HCT116 (cell line): ENCODE measurements at regions not wholly inside any gene's neighbourhood (a gene's known extent, or its start where the extent isn't known, plus 50 kb on each side); places are given as distances from the start of the nearest gene placed in this dataset.

ENCODE experiments used
- ATAC-seq: fragments of 200-7000 bp; cut with Tn5 transposase; 2 replicates; pipeline ENCODE4 v1.9.1; 2020; ENCODE audit warnings: mild to moderate bottlenecking, moderate library complexity
- BruUV-seq: library from RNA; stranded (reverse); fragments of 400-500 nt; replicated peaks from 2 replicates; lab custom pipeline; 2021; lab: Mats Ljungman, UMichigan
- CTCF ChIA-PET: fragments of 300-600 bp; sonication (Branson Sonifier 250); formaldehyde crosslinking; loops from one replicate; lab custom pipeline; 2021; ENCODE audit warnings: antibody characterized with exemption; lab: Charles Lee
- POLR2A ChIA-PET: fragments of 300-600, 350-600 bp; sonication (Branson Sonifier 250); formaldehyde crosslinking; loops from one replicate; lab custom pipeline; 2021; ENCODE audit warnings: antibody characterized with exemption; lab: Charles Lee
- RAD21 ChIA-PET, 2 experiments: fragments of 300-600 bp; sonication (Branson Sonifier 250); formaldehyde crosslinking; loops; one replicate each; lab custom pipeline; 2023; ENCODE audit warnings: low total read pairs in 2 of 2; ENCODE audit not compliant: uncharacterized antibody in 2 of 2, unreplicated experiment in 2 of 2, low non-redundant PET in 1 of 2; lab: Charles Lee
- DNase-seq: peaks from one replicate; pipeline ENCODE4 v3.0.0-alpha.2; 2010; ENCODE audit warnings: low read depth, low spot score
- H2AFZ ChIP-seq: fragments of 200-600 bp; shearing (Covaris generic), sonication (generic); 2 replicates; pipeline ENCODE4 v1.6.1; 2017; ENCODE audit warnings: low read depth, mixed run types, mixed read lengths, antibody characterized with exemption, low read length; ENCODE audit not compliant: poor library complexity, severe bottlenecking
- H3K27ac ChIP-seq: 2 replicates; pipeline ENCODE4 v1.5.1; 2012; ENCODE audit warnings: low read depth, low read length
- H3K27me3 ChIP-seq: fragments of 200-600 bp; sonication (generic); 2 replicates; pipeline ENCODE4 v1.6.1; 2016; ENCODE audit warnings: mixed run types, low read length, mixed read lengths; ENCODE audit not compliant: insufficient read depth
- H3K36me3 ChIP-seq, 2 experiments: fragments of 200-500 bp in 1 of 2; fragments of 200-600 bp in 1 of 2; sonication (Bioruptor generic) in 1 of 2; sonication (generic) in 1 of 2; 2 replicates each; pipeline versions ENCODE4 v1.5.1 to v1.6.1; 2014 to 2016; ENCODE audit warnings: low read length in 2 of 2, inconsistent platforms in 1 of 2, mixed read lengths in 1 of 2, mixed run types in 1 of 2; ENCODE audit not compliant: insufficient read depth in 2 of 2, control insufficient read depth in 1 of 2
- H3K4me1 ChIP-seq, 2 experiments: fragments of 200-600 bp in 1 of 2; sonication (generic) in 1 of 2; 2 replicates each; pipeline versions ENCODE4 v1.5.1 to v1.6.1; 2012 to 2017; ENCODE audit warnings: low read length in 2 of 2, inconsistent platforms in 1 of 2, mild to moderate bottlenecking in 1 of 2, mixed read lengths in 1 of 2, mixed run types in 1 of 2, moderate library complexity in 1 of 2; ENCODE audit not compliant: insufficient read depth in 2 of 2, control insufficient read depth in 1 of 2
- H3K4me2 ChIP-seq: fragments of 200-600 bp; sonication (generic); 2 replicates; pipeline ENCODE4 v1.6.1; 2017; ENCODE audit warnings: mixed run types, low read length, mixed read lengths
- H3K4me3 ChIP-seq, 2 experiments: fragments of 200-600 bp in 1 of 2; sonication (generic) in 1 of 2; replicated peaks in 1 of 2; 2 replicates each; pipeline ENCODE4 v1.5.1; 2011 to 2016; ENCODE audit warnings: low read length in 2 of 2, control low read depth in 1 of 2, low read depth in 1 of 2, mild to moderate bottlenecking in 1 of 2, mixed read lengths in 1 of 2, mixed run types in 1 of 2
- H3K79me2 ChIP-seq: fragments of 200-600 bp; sonication (generic); 2 replicates; pipeline ENCODE4 v1.6.1; 2017; ENCODE audit warnings: mild to moderate bottlenecking, mixed run types, low read length, moderate library complexity, mixed read lengths; ENCODE audit not compliant: insufficient read depth
- H3K9ac ChIP-seq: fragments of 200-600 bp; sonication (generic); 2 replicates; pipeline ENCODE4 v1.6.1; 2016; ENCODE audit warnings: low read length, mixed read lengths
- H3K9me2 ChIP-seq: fragments of 200-600 bp; sonication (generic), shearing (Covaris generic); 2 replicates; pipeline ENCODE4 v1.6.1; 2017; ENCODE audit warnings: mixed run types, mild to moderate bottlenecking, moderate library complexity; ENCODE audit not compliant: insufficient read depth
- H3K9me3 ChIP-seq, 2 experiments: fragments of 200-500 bp in 1 of 2; fragments of 200-600 bp in 1 of 2; sonication (Bioruptor generic) in 1 of 2; sonication (generic) in 1 of 2; 2 replicates each; pipeline ENCODE4 v1.6.1; 2014 to 2017; ENCODE audit warnings: low read length in 2 of 2, mixed read lengths in 2 of 2, inconsistent platforms in 1 of 2, low read depth in 1 of 2, mild to moderate bottlenecking in 1 of 2, mixed run types in 1 of 2, moderate library complexity in 1 of 2; ENCODE audit not compliant: control insufficient read depth in 1 of 2, insufficient read depth in 1 of 2
- H4K20me1 ChIP-seq: fragments of 200-600 bp; sonication (generic), shearing (Covaris generic); 2 replicates; pipeline ENCODE4 v1.6.1; 2017; ENCODE audit warnings: mixed run types, mild to moderate bottlenecking, moderate library complexity; ENCODE audit not compliant: insufficient read depth
- CBX3 ChIP-seq: IDR thresholded peaks from 2 replicates; pipeline ENCODE4 v1.6.1; 2012; ENCODE audit warnings: low read depth
- CTCF ChIP-seq, 3 experiments: fragments of 200-600 bp in 1 of 3; sonication (generic) in 1 of 3; IDR thresholded peaks in 2 of 3; conservative IDR thresholded peaks in 1 of 3; 2 replicates each; pipeline ENCODE4 v1.5.1; 2012 to 2017; ENCODE audit warnings: low read depth in 2 of 3, low read length in 2 of 3, antibody characterized with exemption in 1 of 3, borderline replicate concordance in 1 of 3, control low read depth in 1 of 3, mild to moderate bottlenecking in 1 of 3, mixed read lengths in 1 of 3, mixed run types in 1 of 3, moderate library complexity in 1 of 3; ENCODE audit not compliant: insufficient read depth in 1 of 3
- ELF1 ChIP-seq: IDR thresholded peaks from 2 replicates; pipeline ENCODE4 v1.6.1; 2012; ENCODE audit warnings: low read depth, borderline replicate concordance
- EZH2 ChIP-seq: fragments of 200-600 bp; sonication (generic); IDR thresholded peaks from 2 replicates; pipeline ENCODE4 v1.6.1; 2017; ENCODE audit warnings: antibody characterized with exemption, mixed run types
- EZH2phosphoT487 ChIP-seq: fragments of 200-600 bp; IDR thresholded peaks from 2 replicates; pipeline ENCODE4 v1.6.1; 2018; ENCODE audit warnings: antibody characterized with exemption, borderline replicate concordance
- FOSL1 ChIP-seq: IDR thresholded peaks from 2 replicates; pipeline ENCODE4 v1.6.1; 2012; ENCODE audit warnings: low read depth
- MAX ChIP-seq: IDR thresholded peaks from 2 replicates; pipeline ENCODE4 v1.6.1; 2012
- POLR2AphosphoS5 ChIP-seq: IDR thresholded peaks from 2 replicates; pipeline ENCODE4 v1.6.1; 2011; ENCODE audit warnings: mild to moderate bottlenecking, low read depth, low read length, moderate library complexity
- RAD21 ChIP-seq: IDR thresholded peaks from 2 replicates; pipeline ENCODE4 v1.6.1; 2012; ENCODE audit warnings: low read depth, mild to moderate bottlenecking
- REST ChIP-seq: IDR thresholded peaks from 2 replicates; pipeline ENCODE4 v1.6.1; 2012; ENCODE audit warnings: low read depth
- SIN3A ChIP-seq: IDR thresholded peaks from 2 replicates; pipeline ENCODE4 v1.6.1; 2012; ENCODE audit warnings: low read depth
- SP1 ChIP-seq: IDR thresholded peaks from 2 replicates; pipeline ENCODE4 v1.6.1; 2012; ENCODE audit warnings: low read depth
- SRF ChIP-seq: IDR thresholded peaks from 2 replicates; pipeline ENCODE4 v1.6.1; 2012; ENCODE audit warnings: low read depth
- TCF7L2 ChIP-seq: IDR thresholded peaks from 2 replicates; pipeline ENCODE4 v1.7.0; 2011; ENCODE audit warnings: borderline replicate concordance, inconsistent platforms; ENCODE audit not compliant: insufficient read depth, insufficient read length; ENCODE audit errors: extremely low read depth
- YY1 ChIP-seq: IDR thresholded peaks from 2 replicates; pipeline ENCODE4 v1.6.1; 2011; ENCODE audit warnings: low read length, low read depth, moderate library complexity, mild to moderate bottlenecking; ENCODE audit not compliant: insufficient replicate concordance; ENCODE audit errors: extremely low read depth
- ZNF274 ChIP-seq: fragments of 200-500 bp; sonication (Bioruptor generic); IDR thresholded peaks from 2 replicates; pipeline ENCODE4 v1.6.1; 2014; ENCODE audit warnings: mild to moderate bottlenecking, low read depth, low read length, inconsistent platforms
- intact Hi-C: fragments of 100-400 bp; cut with micrococcal nuclease; formaldehyde crosslinking; loops from 2 replicates; pipeline ENCODE4 v1.10.0; 2022

GRCh38 chr6:74720923-74721322 is 484.9 kb downstream of the COL12A1 start:
- TF ChIP-seq ZNF274 (no peak), ELF1 (no peak), TCF7L2 (no peak), EZH2 (no peak), RAD21 (no peak), SRF (no peak)
- no peak overlapping the region for H2AFZ ChIP-seq
- H3K4me3 ChIP-seq, result no peak overlapping the region
- H3K79me2 ChIP-seq, result no peaks in the 10 kb centered on the region
- DNase-seq, result no peak
- H3K4me1 ChIP-seq, result no peaks in the 10 kb centered on the region
- ChIA-PET RAD21 (no interaction called here), POLR2A (no interaction called here), CTCF (no interaction called here)
- H3K36me3 ChIP-seq, result no peaks in the 10 kb centered on the region
- ATAC-seq, result no peak
- intact Hi-C loops, result no loop called here
- H4K20me1 ChIP-seq, result no peaks in the 10 kb centered on the region
- H3K27ac ChIP-seq, result no peak overlapping the region
- H3K9me3 ChIP-seq, result no peaks in the 10 kb centered on the region
- H3K27me3 ChIP-seq, result no peaks in the 10 kb centered on the region
- no peaks in the 10 kb centered on the region for H3K9me2 ChIP-seq
- no peak overlapping the region for H3K4me2 ChIP-seq
- BruUV-seq, result no TSS peak
- no peak overlapping the region for H3K9ac ChIP-seq

GRCh38 chr6:74717591-74717990 is 488.3 kb downstream of the COL12A1 start:
- no peak overlapping the region for H3K27ac ChIP-seq

More at GRCh38 chr6:74717591-74717990, 488.3 kb downstream of the COL12A1 start:
- Histone ChIP-seq H4K20me1 (no peaks in the 10 kb centered on the region), H3K4me1 (no peaks in the 10 kb centered on the region), H3K79me2 (no peaks in the 10 kb centered on the region), H3K36me3 (no peaks in the 10 kb centered on the region), H3K9me3 (no peaks in the 10 kb centered on the region), H3K27me3 (no peaks in the 10 kb centered on the region), H3K9ac (no peak overlapping the region), H2AFZ (no peak overlapping the region), H3K9me2 (no peaks in the 10 kb centered on the region; the same call in 1 of the 2 replicates), H3K4me3 (no peak overlapping the region), H3K4me2 (no peak overlapping the region)
- no TSS peak for BruUV-seq
- intact Hi-C loops, result no loop called here
- no peak for DNase-seq
- ATAC-seq, result no peak
- ChIA-PET RAD21 (no interaction called here), POLR2A (no interaction called here), CTCF (no interaction called here)
- TF ChIP-seq SP1, result no peak
- TF ChIP-seq TCF7L2, result no peak
- TF ChIP-seq MAX, result no peak
- no peak for TF ChIP-seq CBX3
- TF ChIP-seq YY1, result no peak
- TF ChIP-seq FOSL1, result no peak
- TF ChIP-seq SIN3A, result no peak
- TF ChIP-seq REST, result no peak
- TF ChIP-seq RAD21, result no peak
- no peak for TF ChIP-seq POLR2AphosphoS5
- TF ChIP-seq ELF1, result no peak
- TF ChIP-seq ZNF274, result no peak
- TF ChIP-seq CTCF (IDR thresholded peaks at IDR 0.05 in 2 of 3, conservative IDR thresholded peaks at IDR 0.05 in 1 of 3; ENCODE audit: borderline replicate concordance in 1 of 3, insufficient read depth in 1 of 3, low read depth in 2 of 3, low read length in 2 of 3), result no peak
- TF ChIP-seq EZH2phosphoT487, result no peak
